Sigmoid colon (tissue), 4 donors: ENCODE measurements at regions not wholly inside any gene's neighbourhood (a gene's known extent, or its start where the extent isn't known, plus 50 kb on each side); places are given as distances from the start of the nearest gene placed in this dataset.

Source experiments
- EP300 ChIP-seq, 4 donors: sonication (generic); formaldehyde crosslinking; IDR thresholded peaks; one replicate each; pipeline ENCODE4 v1.6.1; 2017; ENCODE audit warnings: antibody characterized with exemption in 4 of 4
- POLR2A ChIP-seq, 2 donors: fragments of 450-650 bp; IDR thresholded peaks; one replicate each; pipeline ENCODE4 v1.6.1; 2016; ENCODE audit warnings: antibody characterized with exemption in 2 of 2, mild to moderate bottlenecking in 2 of 2, moderate library complexity in 2 of 2
- POLR2AphosphoS5 ChIP-seq, 4 donors: sonication (generic); formaldehyde crosslinking; IDR thresholded peaks; one replicate each; pipeline ENCODE4 v1.6.1; 2017; ENCODE audit warnings: antibody characterized with exemption in 4 of 4
- TF ChIP-seq, protein P1 (sequence below), 4 experiments: fragments of 450-650 bp in 3 of 4; fragments of 200-600 bp in 1 of 4; IDR thresholded peaks; one replicate each; pipeline ENCODE4 v1.5.1; 2016 to 2019; ENCODE audit warnings: antibody characterized with exemption in 4 of 4, mild to moderate bottlenecking in 3 of 4, moderate library complexity in 2 of 4

DNA sequence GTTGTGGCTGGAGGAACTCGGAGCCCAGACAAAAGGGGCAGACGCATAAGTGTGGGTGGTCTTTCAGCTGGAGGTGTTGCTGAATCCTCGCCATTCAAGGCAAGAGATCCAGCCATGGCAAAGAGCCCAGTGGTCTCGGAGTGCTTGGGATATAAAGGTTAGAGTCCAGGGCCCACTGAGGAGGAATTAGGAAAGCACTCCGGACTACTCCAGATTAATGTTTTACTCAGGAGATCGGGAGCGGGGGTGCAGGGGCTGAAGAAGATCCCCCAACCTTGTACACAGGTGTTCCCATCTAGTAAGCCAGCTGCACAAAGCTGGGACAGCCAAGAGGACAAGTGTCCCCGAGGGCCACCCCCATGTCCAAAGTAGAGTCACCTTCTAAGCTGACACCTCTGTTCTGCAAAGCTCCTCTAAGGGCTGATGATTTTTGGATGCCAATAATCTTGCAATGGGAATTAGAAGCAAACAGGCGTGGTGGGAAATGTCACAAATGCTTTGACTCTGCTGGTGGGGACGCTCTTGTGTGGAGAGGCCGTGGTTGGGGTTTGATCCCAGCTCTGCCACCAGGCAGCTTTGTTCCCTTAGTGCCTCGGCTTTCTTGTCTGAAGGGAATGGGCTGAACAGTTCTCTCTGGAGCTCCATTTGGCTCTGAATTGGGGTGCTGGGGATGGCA lies 194.3 kb upstream of the SOX1 start:
- TF ChIP-seq, protein P1, sequence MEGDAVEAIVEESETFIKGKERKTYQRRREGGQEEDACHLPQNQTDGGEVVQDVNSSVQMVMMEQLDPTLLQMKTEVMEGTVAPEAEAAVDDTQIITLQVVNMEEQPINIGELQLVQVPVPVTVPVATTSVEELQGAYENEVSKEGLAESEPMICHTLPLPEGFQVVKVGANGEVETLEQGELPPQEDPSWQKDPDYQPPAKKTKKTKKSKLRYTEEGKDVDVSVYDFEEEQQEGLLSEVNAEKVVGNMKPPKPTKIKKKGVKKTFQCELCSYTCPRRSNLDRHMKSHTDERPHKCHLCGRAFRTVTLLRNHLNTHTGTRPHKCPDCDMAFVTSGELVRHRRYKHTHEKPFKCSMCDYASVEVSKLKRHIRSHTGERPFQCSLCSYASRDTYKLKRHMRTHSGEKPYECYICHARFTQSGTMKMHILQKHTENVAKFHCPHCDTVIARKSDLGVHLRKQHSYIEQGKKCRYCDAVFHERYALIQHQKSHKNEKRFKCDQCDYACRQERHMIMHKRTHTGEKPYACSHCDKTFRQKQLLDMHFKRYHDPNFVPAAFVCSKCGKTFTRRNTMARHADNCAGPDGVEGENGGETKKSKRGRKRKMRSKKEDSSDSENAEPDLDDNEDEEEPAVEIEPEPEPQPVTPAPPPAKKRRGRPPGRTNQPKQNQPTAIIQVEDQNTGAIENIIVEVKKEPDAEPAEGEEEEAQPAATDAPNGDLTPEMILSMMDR (IDR thresholded peaks at IDR 0.05), result no peak
- TF ChIP-seq POLR2A (IDR thresholded peaks at IDR 0.05), result no peak
- no peak for TF ChIP-seq POLR2AphosphoS5 (IDR thresholded peaks at IDR 0.05)
- TF ChIP-seq EP300 (IDR thresholded peaks at IDR 0.05), result no peak
